ENCODE measurements at regions not wholly inside any gene's neighbourhood (a gene's known extent, or its start where the extent isn't known, plus 50 kb on each side); places are given as distances from the start of the nearest gene placed in this dataset.

DNA sequence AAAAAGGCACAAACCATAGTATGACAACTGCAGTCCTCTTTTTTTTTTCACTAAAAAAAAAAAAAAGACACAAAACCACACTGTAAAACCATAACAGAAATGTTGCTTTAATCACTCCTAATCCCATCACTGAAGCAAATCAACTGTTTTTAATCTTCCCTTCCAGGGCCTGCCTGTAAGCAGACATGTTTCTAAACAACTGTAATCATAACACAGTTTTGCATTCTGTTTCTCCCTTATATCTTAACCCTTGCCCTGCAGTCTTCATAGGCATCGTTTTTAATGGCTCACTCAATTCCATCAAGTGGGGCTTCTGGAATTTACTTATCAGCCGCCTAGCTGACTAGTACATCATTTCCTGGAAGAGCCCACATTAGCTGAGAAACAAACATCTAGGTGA is 111.0 kb upstream of the SLC25A48 start:
- TF ChIP-seq, protein P1, sequence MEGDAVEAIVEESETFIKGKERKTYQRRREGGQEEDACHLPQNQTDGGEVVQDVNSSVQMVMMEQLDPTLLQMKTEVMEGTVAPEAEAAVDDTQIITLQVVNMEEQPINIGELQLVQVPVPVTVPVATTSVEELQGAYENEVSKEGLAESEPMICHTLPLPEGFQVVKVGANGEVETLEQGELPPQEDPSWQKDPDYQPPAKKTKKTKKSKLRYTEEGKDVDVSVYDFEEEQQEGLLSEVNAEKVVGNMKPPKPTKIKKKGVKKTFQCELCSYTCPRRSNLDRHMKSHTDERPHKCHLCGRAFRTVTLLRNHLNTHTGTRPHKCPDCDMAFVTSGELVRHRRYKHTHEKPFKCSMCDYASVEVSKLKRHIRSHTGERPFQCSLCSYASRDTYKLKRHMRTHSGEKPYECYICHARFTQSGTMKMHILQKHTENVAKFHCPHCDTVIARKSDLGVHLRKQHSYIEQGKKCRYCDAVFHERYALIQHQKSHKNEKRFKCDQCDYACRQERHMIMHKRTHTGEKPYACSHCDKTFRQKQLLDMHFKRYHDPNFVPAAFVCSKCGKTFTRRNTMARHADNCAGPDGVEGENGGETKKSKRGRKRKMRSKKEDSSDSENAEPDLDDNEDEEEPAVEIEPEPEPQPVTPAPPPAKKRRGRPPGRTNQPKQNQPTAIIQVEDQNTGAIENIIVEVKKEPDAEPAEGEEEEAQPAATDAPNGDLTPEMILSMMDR (conservative IDR thresholded peaks at IDR 0.05), result no peak
- no peak for TF ChIP-seq ZFX (IDR thresholded peaks at IDR 0.05)
